ENCODE measurements at regions not wholly inside any gene's neighbourhood (a gene's known extent, or its start where the extent isn't known, plus 50 kb on each side); places are given as distances from the start of the nearest gene placed in this dataset.

GRCh38 chr5:168226012-168226411 lies 65.4 kb upstream of the WWC1 start:
- Histone ChIP-seq H3K4me3 (replicated peaks in 1 of 3; ENCODE audit: insufficient read depth in 1 of 3, low read depth in 1 of 3, low read length in 3 of 3) (no peak overlapping the region), H3K27me3 (ENCODE audit: control insufficient read depth in 2 of 2, insufficient read depth in 2 of 2, low read length in 2 of 2) (peaks cover 2 to 7% of the 10 kb centered on the region in 2 experiments), H4K20me1 (replicated peaks; ENCODE audit: control insufficient read depth, extremely low read depth, insufficient read depth, low read length) (no peaks in the 10 kb centered on the region), H3K79me2 (ENCODE audit: control insufficient read depth, insufficient read depth, low read length) (no peaks in the 10 kb centered on the region), H3K27ac (ENCODE audit: insufficient read depth, low read depth, low read length) (no peak overlapping the region), H3K36me3 (ENCODE audit: control insufficient read depth in 2 of 2, extremely low read depth in 1 of 2, insufficient read depth in 2 of 2, low read length in 2 of 2) (no peaks in the 10 kb centered on the region), H3K4me1 (ENCODE audit: control insufficient read depth, extremely low read depth, insufficient read depth, low read length) (peaks cover 19% of the 10 kb centered on the region), H3K4me2 (ENCODE audit: insufficient read depth, low read length) (no peak overlapping the region), H3K9me1 (replicated peaks; ENCODE audit: control insufficient read depth, extremely low read depth, insufficient read depth, low read length) (no peaks in the 10 kb centered on the region), H2AFZ (ENCODE audit: low read depth, low read length) (no peak overlapping the region), H3K9ac (replicated peaks; ENCODE audit: extremely low read depth, insufficient read depth, low read length) (no peak overlapping the region), H3K9me3 (replicated peaks; ENCODE audit: control insufficient read depth, insufficient read depth, low read length) (no peaks in the 10 kb centered on the region)
- dilution Hi-C loops (cut with MboI; ENCODE audit: extremely low pct_ligation_motif_present, low sequenced_read_pairs): no loop called here
- intact Hi-C loops (cut with micrococcal nuclease): no loop called here
- no TSS peak for BruUV-seq (replicated peaks)
- no peak for TF ChIP-seq EZH2 (IDR thresholded peaks at IDR 0.05; ENCODE audit: borderline replicate concordance, low read depth, low read length, severe bottlenecking)
- no peak for TF ChIP-seq GATA2 (IDR thresholded peaks at IDR 0.05; ENCODE audit: insufficient read depth, insufficient read length, low read depth, low read length)
- no peak for TF ChIP-seq POLR2AphosphoS5 (IDR thresholded peaks at IDR 0.05; ENCODE audit: insufficient read depth, low read depth, low read length)
- TF ChIP-seq MAX (IDR thresholded peaks at IDR 0.05; ENCODE audit: insufficient read depth, insufficient read length): no peak
- TF ChIP-seq MYC (IDR thresholded peaks at IDR 0.05; ENCODE audit: low read depth, low read length): no peak
- no peak for TF ChIP-seq POLR2A (IDR thresholded peaks at IDR 0.05; ENCODE audit: low read depth, low read length)
- TF ChIP-seq JUN (IDR thresholded peaks at IDR 0.05; ENCODE audit: borderline replicate concordance, insufficient read depth, insufficient read length, low read depth): no peak
- TF ChIP-seq CTCF (IDR thresholded peaks at IDR 0.05; ENCODE audit: extremely low read depth in 1 of 2, insufficient read depth in 1 of 2, low read depth in 1 of 2, low read length in 2 of 2): no peak
- TF ChIP-seq FOS (IDR thresholded peaks at IDR 0.05; ENCODE audit: borderline replicate concordance, insufficient read depth, low read length): no peak
- ChIA-PET CTCF (no interaction called here), POLR2A (no interaction called here)
- no peak for DNase-seq (ENCODE audit: low read depth, low spot score)
- FAIRE-seq: no peak

All from endothelial cell of umbilical vein (primary cell).